ENCODE measurements at regions not wholly inside any gene's neighbourhood (a gene's known extent, or its start where the extent isn't known, plus 50 kb on each side); places are given as distances from the start of the nearest gene placed in this dataset.
"Not testable (repeated sequence)": the region's sequence is repeated elsewhere in the genome, so short reads cannot be mapped to it uniquely, and the experiment has no call there.

DNA sequence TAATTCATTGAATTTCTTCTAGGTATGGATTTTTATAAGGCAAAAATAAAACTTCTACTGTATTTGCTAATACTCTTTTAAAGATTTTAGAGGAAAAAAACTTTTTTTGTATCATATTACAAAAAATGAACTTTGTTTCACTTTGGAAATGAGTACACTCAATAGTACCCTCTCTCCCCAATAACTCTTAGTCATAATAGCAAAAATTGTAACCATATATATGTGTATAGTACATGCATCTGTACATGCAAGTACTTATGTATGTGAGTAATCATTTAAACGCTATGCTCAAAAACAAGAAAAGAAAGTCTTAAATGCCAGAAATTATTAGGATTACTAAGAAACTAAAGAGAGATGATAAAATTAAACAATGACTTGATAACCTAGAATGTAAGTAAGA, 95.9 kb upstream of the HGF start:
- intact Hi-C loops (cut with DNase I): no loop called here
- H3K9me3 ChIP-seq: no peaks in the 10 kb centered on the region
- DNase-seq: no peak
- H3K36me3 ChIP-seq: no peaks in the 10 kb centered on the region
- no peak overlapping the region for H3K27ac ChIP-seq
- no peak overlapping the region for H3K4me3 ChIP-seq
- ATAC-seq: no peak
- H3K27me3 ChIP-seq: no peaks in the 10 kb centered on the region
- no peaks in the 10 kb centered on the region for H3K4me1 ChIP-seq
- TF ChIP-seq, protein P1, sequence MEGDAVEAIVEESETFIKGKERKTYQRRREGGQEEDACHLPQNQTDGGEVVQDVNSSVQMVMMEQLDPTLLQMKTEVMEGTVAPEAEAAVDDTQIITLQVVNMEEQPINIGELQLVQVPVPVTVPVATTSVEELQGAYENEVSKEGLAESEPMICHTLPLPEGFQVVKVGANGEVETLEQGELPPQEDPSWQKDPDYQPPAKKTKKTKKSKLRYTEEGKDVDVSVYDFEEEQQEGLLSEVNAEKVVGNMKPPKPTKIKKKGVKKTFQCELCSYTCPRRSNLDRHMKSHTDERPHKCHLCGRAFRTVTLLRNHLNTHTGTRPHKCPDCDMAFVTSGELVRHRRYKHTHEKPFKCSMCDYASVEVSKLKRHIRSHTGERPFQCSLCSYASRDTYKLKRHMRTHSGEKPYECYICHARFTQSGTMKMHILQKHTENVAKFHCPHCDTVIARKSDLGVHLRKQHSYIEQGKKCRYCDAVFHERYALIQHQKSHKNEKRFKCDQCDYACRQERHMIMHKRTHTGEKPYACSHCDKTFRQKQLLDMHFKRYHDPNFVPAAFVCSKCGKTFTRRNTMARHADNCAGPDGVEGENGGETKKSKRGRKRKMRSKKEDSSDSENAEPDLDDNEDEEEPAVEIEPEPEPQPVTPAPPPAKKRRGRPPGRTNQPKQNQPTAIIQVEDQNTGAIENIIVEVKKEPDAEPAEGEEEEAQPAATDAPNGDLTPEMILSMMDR (IDR thresholded peaks at IDR 0.05): no peak

DNA sequence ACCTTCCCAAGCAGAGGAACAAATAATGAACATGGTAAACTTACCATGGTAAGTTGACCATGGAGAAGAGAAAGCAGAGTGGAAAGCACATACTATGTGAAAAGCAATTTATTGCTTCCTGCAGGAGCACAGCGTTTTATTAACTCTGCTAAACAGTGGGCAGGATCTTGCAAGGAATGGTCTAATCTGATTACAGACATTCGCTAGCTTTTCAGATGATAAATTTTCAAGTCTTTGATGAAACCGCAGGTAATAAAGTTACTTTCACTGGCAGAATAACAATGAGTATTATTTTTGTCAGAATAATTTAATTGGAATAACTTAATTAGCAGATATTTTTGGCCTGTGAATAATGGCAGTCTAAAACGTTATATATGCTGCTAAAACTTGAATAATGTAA, 89.6 kb upstream of the HGF start:
- H3K36me3 ChIP-seq: no peaks in the 10 kb centered on the region
- H3K27ac ChIP-seq: no peak overlapping the region
- no peaks in the 10 kb centered on the region for H3K4me1 ChIP-seq
- intact Hi-C loops (cut with DNase I): no loop called here
- H3K9me3 ChIP-seq: no peaks in the 10 kb centered on the region
- TF ChIP-seq, protein P1 (IDR thresholded peaks at IDR 0.05): no peak
- H3K27me3 ChIP-seq: no peaks in the 10 kb centered on the region
- DNase-seq (no peak), ATAC-seq (no peak)
- no peak overlapping the region for H3K4me3 ChIP-seq

- ATAC-seq; H3K36me3 ChIP-seq; H3K4me3 ChIP-seq; DNase-seq; intact Hi-C loops (cut with DNase I); H3K27me3 ChIP-seq; H3K9me3 ChIP-seq; H3K4me1 ChIP-seq; H3K27ac ChIP-seq: not testable (repeated sequence)
Measured at GRCh38 chr7:81858820-81859219, 89.0 kb upstream of the HGF start.

DNA sequence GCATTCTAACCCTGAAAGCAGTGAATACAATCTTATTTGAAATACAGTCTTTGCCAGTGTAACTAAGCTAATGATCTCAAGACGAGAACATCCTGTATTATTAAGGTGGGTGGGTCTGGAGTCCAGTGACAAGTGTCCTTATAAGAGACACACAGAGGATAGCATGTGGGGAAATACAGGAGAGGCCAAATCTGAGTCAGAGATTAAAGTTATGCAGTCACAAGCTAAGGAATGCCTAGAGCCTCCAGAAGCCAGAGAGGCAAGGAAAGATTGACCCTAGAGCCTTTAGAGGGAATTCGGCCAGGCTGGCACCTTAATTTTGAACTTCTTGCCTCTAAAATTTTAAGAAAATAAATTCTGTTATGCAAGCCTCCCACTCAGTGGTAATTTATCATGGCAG, 87.5 kb upstream of the HGF start:
- Histone ChIP-seq H3K4me3 (no peak overlapping the region), H3K4me1 (no peaks in the 10 kb centered on the region), H3K36me3 (no peaks in the 10 kb centered on the region), H3K27ac (no peak overlapping the region), H3K27me3 (no peaks in the 10 kb centered on the region), H3K9me3 (no peaks in the 10 kb centered on the region)
- no peak for ATAC-seq
- intact Hi-C loops (cut with DNase I): no loop called here
- TF ChIP-seq, protein P1 (IDR thresholded peaks at IDR 0.05): no peak
- DNase-seq: no peak

GRCh38 chr7:81854518-81854917, 84.7 kb upstream of the HGF start:
- TF ChIP-seq, protein P1 (IDR thresholded peaks at IDR 0.05): no peak
- intact Hi-C loops (cut with DNase I): no loop called here
- Histone ChIP-seq H3K4me3 (no peak overlapping the region), H3K27ac (no peak overlapping the region), H3K9me3 (no peaks in the 10 kb centered on the region), H3K4me1 (no peaks in the 10 kb centered on the region), H3K36me3 (no peaks in the 10 kb centered on the region), H3K27me3 (no peaks in the 10 kb centered on the region)
- DNase-seq: no peak
- no peak for ATAC-seq

- H3K36me3 ChIP-seq: no peaks in the 10 kb centered on the region
Measured at GRCh38 chr7:81852701-81853100, 82.9 kb upstream of the HGF start.

More at GRCh38 chr7:81852701-81853100, 82.9 kb upstream of the HGF start:
- TF ChIP-seq, protein P1 (IDR thresholded peaks at IDR 0.05): no peak
- peaks cover 0 to under 1% of the 10 kb centered on the region in 2 donors for H3K4me1 ChIP-seq
- no peaks in the 10 kb centered on the region for H3K9me3 ChIP-seq
- no peak overlapping the region for H3K4me3 ChIP-seq
- no peak for ATAC-seq
- no peak overlapping the region for H3K27ac ChIP-seq
- no peaks in the 10 kb centered on the region for H3K27me3 ChIP-seq
- intact Hi-C loops (cut with DNase I): no loop called here
- no peak for DNase-seq

All from left lung (tissue), 4 donors.